Liver (tissue), 8 donors: ENCODE measurements at regions not wholly inside any gene's neighbourhood (a gene's known extent, or its start where the extent isn't known, plus 50 kb on each side); places are given as distances from the start of the nearest gene placed in this dataset.
"Not testable (repeated sequence)": the region's sequence is repeated elsewhere in the genome, so short reads cannot be mapped to it uniquely, and the experiment has no call there.

Experiments
- DNase-seq: peaks from one replicate; pipeline ENCODE4 v3.0.0-alpha.2; 2017; ENCODE audit warnings: low spot score
- H3K27ac ChIP-seq, 2 donors: one replicate each; pipeline ENCODE4 v1.7.0; 2013; ENCODE audit warnings: inconsistent platforms in 2 of 2, low read length in 2 of 2, control low read depth in 1 of 2, low read depth in 1 of 2, mild to moderate bottlenecking in 1 of 2
- H3K27me3 ChIP-seq, 4 donors: one replicate each; pipeline versions ENCODE4 v1.6.1 to v1.7.0; 2013; ENCODE audit warnings: low read length in 3 of 4, inconsistent platforms in 1 of 4, mild to moderate bottlenecking in 1 of 4, moderate library complexity in 1 of 4; ENCODE audit not compliant: control insufficient read depth in 4 of 4, insufficient read depth in 4 of 4
- H3K36me3 ChIP-seq, 4 donors: one replicate each; pipeline versions ENCODE4 v1.6.1 to v1.7.0; 2013; ENCODE audit warnings: low read length in 3 of 4, mild to moderate bottlenecking in 3 of 4, low read depth in 1 of 4, moderate library complexity in 1 of 4; ENCODE audit not compliant: control insufficient read depth in 4 of 4, insufficient read depth in 3 of 4
- H3K4me1 ChIP-seq, 4 donors: one replicate each; pipeline versions ENCODE4 v1.6.1 to v1.7.0; 2013; ENCODE audit warnings: low read length in 3 of 4, mild to moderate bottlenecking in 3 of 4, moderate library complexity in 1 of 4; ENCODE audit not compliant: control insufficient read depth in 4 of 4, insufficient read depth in 4 of 4
- H3K4me3 ChIP-seq, 3 donors: one replicate each; pipeline versions ENCODE4 v1.6.1 to v1.7.0; 2013; ENCODE audit warnings: low read length in 3 of 3, control low read depth in 1 of 3, low read depth in 1 of 3, mild to moderate bottlenecking in 1 of 3
- H3K9ac ChIP-seq, 2 donors: one replicate each; pipeline ENCODE4 v1.7.0; 2013; ENCODE audit warnings: low read length in 2 of 2, mild to moderate bottlenecking in 2 of 2, moderate library complexity in 2 of 2, control low read depth in 1 of 2, low read depth in 1 of 2
- H3K9me3 ChIP-seq, 4 donors: one replicate each; pipeline versions ENCODE4 v1.6.1 to v1.7.0; 2013; ENCODE audit warnings: low read length in 3 of 4; ENCODE audit not compliant: control insufficient read depth in 4 of 4
- ATF3 ChIP-seq: IDR thresholded peaks from 2 replicates; pipeline ENCODE4 v1.6.1; 2016; ENCODE audit warnings: antibody characterized with exemption
- FOXA1 ChIP-seq: IDR thresholded peaks from 2 replicates; pipeline ENCODE4 v1.6.1; 2016; ENCODE audit warnings: antibody characterized with exemption
- HNF4A ChIP-seq, 2 donors: conservative IDR thresholded peaks; 2 replicates each; pipeline ENCODE4 v1.6.1; 2016; ENCODE audit warnings: antibody characterized with exemption in 2 of 2, mild to moderate bottlenecking in 2 of 2
- HNF4G ChIP-seq: IDR thresholded peaks from 2 replicates; pipeline ENCODE4 v1.6.1; 2016; ENCODE audit warnings: antibody characterized with exemption
- JUND ChIP-seq, 2 donors: IDR thresholded peaks; 2 replicates each; pipeline ENCODE4 v1.6.1; 2016; ENCODE audit warnings: antibody characterized with exemption in 2 of 2
- RAD21 ChIP-seq, 2 donors: IDR thresholded peaks; 2 replicates each; pipeline ENCODE4 v1.6.1; 2016; ENCODE audit warnings: antibody characterized with exemption in 2 of 2, mild to moderate bottlenecking in 2 of 2
- RXRA ChIP-seq, 2 donors: IDR thresholded peaks; 2 replicates each; pipeline ENCODE4 v1.6.1; 2017 to 2018; ENCODE audit warnings: antibody characterized with exemption in 2 of 2, mild to moderate bottlenecking in 1 of 2
- SP1 ChIP-seq: IDR thresholded peaks from 2 replicates; pipeline ENCODE4 v1.6.1; 2018; ENCODE audit warnings: antibody characterized with exemption, mild to moderate bottlenecking
- YY1 ChIP-seq: IDR thresholded peaks from 2 replicates; pipeline ENCODE4 v1.6.1; 2016; ENCODE audit warnings: antibody characterized with exemption, mild to moderate bottlenecking
- ZBTB33 ChIP-seq: IDR thresholded peaks from 2 replicates; pipeline ENCODE4 v1.6.1; 2016; ENCODE audit warnings: antibody characterized with exemption
- WGBS: extraction: QIAGEN DNeasy Blood & Tissue Kit; methylation state at CpG from one replicate; pipeline ENCODE4 v1.1.7; 2013; 5-methylcytosine and 5-hydroxymethylcytosine counted together
- TF ChIP-seq, protein P1 (sequence below): IDR thresholded peaks from 2 replicates; pipeline ENCODE4 v1.6.1; 2016; ENCODE audit warnings: antibody characterized with exemption, mild to moderate bottlenecking
- TF ChIP-seq, protein P2 (sequence below): fragments of 150-350 bp; IDR thresholded peaks from 2 replicates; pipeline ENCODE4 v1.5.1; 2017; ENCODE audit warnings: improper control_type of control experiment, low read depth, low read length; ENCODE audit not compliant: missing input control
- TF ChIP-seq, protein P3 (sequence below): IDR thresholded peaks from 2 replicates; pipeline ENCODE4 v1.6.1; 2016; ENCODE audit warnings: antibody characterized with exemption
- donor health status: healthy.
- donor health status: healthy.
- donor health status: healthy.
- donor health status: healthy.
- donor health status: healthy.

DNA sequence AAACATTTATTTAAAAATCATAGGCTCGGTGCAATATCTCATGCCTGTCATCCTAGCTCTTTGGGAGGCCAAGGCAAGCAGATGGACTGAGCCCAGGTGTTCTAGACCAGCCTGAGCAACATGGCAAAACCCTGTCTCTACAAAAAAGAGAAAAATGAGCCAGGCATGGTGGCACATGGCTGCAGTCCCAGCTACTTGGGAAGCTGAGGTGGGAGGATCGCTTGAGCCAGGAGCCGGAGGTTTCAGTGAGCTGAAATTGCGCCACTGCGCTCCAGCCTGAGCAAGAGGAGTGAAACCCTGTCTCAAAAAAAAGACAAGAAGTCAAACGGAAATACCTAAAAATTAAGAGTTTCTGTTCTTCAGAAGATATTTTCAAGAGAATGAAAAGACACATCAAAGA is 122.3 kb downstream of the RSL24D1 start:
- Histone ChIP-seq H3K36me3 (no peaks in the 10 kb centered on the region), H3K27me3 (no peaks in the 10 kb centered on the region), H3K9me3 (peaks cover 2 to 7% (median 3%) of the 10 kb centered on the region in 4 donors), H3K9ac (no peak overlapping the region), H3K27ac (no peak overlapping the region), H3K4me3 (no peak overlapping the region), H3K4me1 (no peaks in the 10 kb centered on the region)
- no peak for TF ChIP-seq FOXA1
- TF ChIP-seq, protein P1, sequence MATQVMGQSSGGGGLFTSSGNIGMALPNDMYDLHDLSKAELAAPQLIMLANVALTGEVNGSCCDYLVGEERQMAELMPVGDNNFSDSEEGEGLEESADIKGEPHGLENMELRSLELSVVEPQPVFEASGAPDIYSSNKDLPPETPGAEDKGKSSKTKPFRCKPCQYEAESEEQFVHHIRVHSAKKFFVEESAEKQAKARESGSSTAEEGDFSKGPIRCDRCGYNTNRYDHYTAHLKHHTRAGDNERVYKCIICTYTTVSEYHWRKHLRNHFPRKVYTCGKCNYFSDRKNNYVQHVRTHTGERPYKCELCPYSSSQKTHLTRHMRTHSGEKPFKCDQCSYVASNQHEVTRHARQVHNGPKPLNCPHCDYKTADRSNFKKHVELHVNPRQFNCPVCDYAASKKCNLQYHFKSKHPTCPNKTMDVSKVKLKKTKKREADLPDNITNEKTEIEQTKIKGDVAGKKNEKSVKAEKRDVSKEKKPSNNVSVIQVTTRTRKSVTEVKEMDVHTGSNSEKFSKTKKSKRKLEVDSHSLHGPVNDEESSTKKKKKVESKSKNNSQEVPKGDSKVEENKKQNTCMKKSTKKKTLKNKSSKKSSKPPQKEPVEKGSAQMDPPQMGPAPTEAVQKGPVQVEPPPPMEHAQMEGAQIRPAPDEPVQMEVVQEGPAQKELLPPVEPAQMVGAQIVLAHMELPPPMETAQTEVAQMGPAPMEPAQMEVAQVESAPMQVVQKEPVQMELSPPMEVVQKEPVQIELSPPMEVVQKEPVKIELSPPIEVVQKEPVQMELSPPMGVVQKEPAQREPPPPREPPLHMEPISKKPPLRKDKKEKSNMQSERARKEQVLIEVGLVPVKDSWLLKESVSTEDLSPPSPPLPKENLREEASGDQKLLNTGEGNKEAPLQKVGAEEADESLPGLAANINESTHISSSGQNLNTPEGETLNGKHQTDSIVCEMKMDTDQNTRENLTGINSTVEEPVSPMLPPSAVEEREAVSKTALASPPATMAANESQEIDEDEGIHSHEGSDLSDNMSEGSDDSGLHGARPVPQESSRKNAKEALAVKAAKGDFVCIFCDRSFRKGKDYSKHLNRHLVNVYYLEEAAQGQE, result no peak
- no peak for TF ChIP-seq JUND (IDR thresholded peaks at IDR 0.05)
- TF ChIP-seq ZBTB33, result no peak
- TF ChIP-seq, protein P2, sequence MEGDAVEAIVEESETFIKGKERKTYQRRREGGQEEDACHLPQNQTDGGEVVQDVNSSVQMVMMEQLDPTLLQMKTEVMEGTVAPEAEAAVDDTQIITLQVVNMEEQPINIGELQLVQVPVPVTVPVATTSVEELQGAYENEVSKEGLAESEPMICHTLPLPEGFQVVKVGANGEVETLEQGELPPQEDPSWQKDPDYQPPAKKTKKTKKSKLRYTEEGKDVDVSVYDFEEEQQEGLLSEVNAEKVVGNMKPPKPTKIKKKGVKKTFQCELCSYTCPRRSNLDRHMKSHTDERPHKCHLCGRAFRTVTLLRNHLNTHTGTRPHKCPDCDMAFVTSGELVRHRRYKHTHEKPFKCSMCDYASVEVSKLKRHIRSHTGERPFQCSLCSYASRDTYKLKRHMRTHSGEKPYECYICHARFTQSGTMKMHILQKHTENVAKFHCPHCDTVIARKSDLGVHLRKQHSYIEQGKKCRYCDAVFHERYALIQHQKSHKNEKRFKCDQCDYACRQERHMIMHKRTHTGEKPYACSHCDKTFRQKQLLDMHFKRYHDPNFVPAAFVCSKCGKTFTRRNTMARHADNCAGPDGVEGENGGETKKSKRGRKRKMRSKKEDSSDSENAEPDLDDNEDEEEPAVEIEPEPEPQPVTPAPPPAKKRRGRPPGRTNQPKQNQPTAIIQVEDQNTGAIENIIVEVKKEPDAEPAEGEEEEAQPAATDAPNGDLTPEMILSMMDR, result no peak
- TF ChIP-seq SP1, result no peak
- TF ChIP-seq RAD21 (IDR thresholded peaks at IDR 0.05), result no peak
- no peak for TF ChIP-seq HNF4A (conservative IDR thresholded peaks at IDR 0.05)
- TF ChIP-seq ATF3, result no peak
- TF ChIP-seq, protein P3, sequence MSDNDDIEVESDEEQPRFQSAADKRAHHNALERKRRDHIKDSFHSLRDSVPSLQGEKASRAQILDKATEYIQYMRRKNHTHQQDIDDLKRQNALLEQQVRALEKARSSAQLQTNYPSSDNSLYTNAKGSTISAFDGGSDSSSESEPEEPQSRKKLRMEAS, result no peak
- TF ChIP-seq RXRA (IDR thresholded peaks at IDR 0.05), result no peak
- TF ChIP-seq HNF4G, result no peak
- TF ChIP-seq YY1, result no peak
- DNase-seq, result no peak
- 84% methylated on average over 6 of the region's 6 CpGs for WGBS

- H3K36me3 ChIP-seq, H3K27ac ChIP-seq, DNase-seq, H3K9ac ChIP-seq, H3K4me1 ChIP-seq, H3K4me3 ChIP-seq, H3K9me3 ChIP-seq, H3K27me3 ChIP-seq: not testable (repeated sequence)
- WGBS, result 88% methylated on average over 19 of the region's 20 CpGs
Measured at GRCh38 chr15:55063970-55064369, 132.8 kb downstream of the RSL24D1 start.
